HepG2 (cell line): ENCODE measurements at regions not wholly inside any gene's neighbourhood (a gene's known extent, or its start where the extent isn't known, plus 50 kb on each side); places are given as distances from the start of the nearest gene placed in this dataset.

Source experiments
- ATAC-seq: fragments of 200-7000 bp; cut with Tn5 transposase; 3 replicates; pipeline ENCODE4 v1.9.1; 2020; ENCODE audit warnings: mild to moderate bottlenecking, moderate library complexity
- BruUV-seq: library from RNA; stranded (reverse); fragments of 400-500 nt; replicated peaks from 2 replicates; lab custom pipeline; 2021; lab: Mats Ljungman, UMichigan
- CTCF ChIA-PET: fragments of 300-600 bp; formaldehyde crosslinking; extraction: SDS; loops from one replicate; lab custom pipeline; 2021; ENCODE audit warnings: low total read pairs, inconsistent platforms, low intra/inter-chr PET ratio; lab: Yijun Ruan, JAX
- POLR2A ChIA-PET: fragments of 350-600 bp; sonication (Branson Sonifier 250); formaldehyde crosslinking; loops from one replicate; lab custom pipeline; 2020; ENCODE audit warnings: antibody characterized with exemption, inconsistent platforms; lab: Yijun Ruan, JAX
- DNase-seq: peaks from one replicate; pipeline ENCODE4 v3.0.0-alpha.2; 2015; ENCODE audit warnings: low spot score
- FAIRE-seq: peaks from 3 replicates; lab custom pipeline; 2011; peaks lifted over from hg19 to GRCh38; lab: Jason Lieb, UNC
- H2AFZ ChIP-seq: one replicate; pipeline ENCODE4 v1.6.1; 2011; ENCODE audit warnings: low read length, inconsistent platforms
- H3K27ac ChIP-seq: fragments of 300-600 bp; 3 replicates; pipeline ENCODE4 v1.8.0; 2011; ENCODE audit warnings: mixed run types, mild to moderate bottlenecking, mixed read lengths, low read length, inconsistent platforms; ENCODE audit not compliant: insufficient read depth; ENCODE audit errors: extremely low read length
- H3K27me3 ChIP-seq, 2 experiments: fragments of 200-600 bp in 1 of 2; 2 replicates in 1 of 2; 3 replicates in 1 of 2; pipeline versions ENCODE4 v1.6.0 to v1.8.0; 2011; ENCODE audit warnings: low read length in 2 of 2, mild to moderate bottlenecking in 2 of 2, moderate library complexity in 2 of 2, inconsistent platforms in 1 of 2; ENCODE audit not compliant: insufficient read depth in 2 of 2, control insufficient read depth in 1 of 2
- H3K36me3 ChIP-seq, 2 experiments: fragments of 200-600 bp in 1 of 2; replicated peaks in 1 of 2; 2 replicates in 1 of 2; 3 replicates in 1 of 2; pipeline versions ENCODE4 v1.5.1 to v1.8.0; 2011; ENCODE audit warnings: low read length in 2 of 2, inconsistent platforms in 1 of 2; ENCODE audit not compliant: insufficient read depth in 2 of 2, control insufficient read depth in 1 of 2
- H3K4me1 ChIP-seq: 2 replicates; pipeline ENCODE4 v1.5.1; 2012; ENCODE audit warnings: low read length, inconsistent platforms; ENCODE audit not compliant: insufficient read depth
- H3K4me2 ChIP-seq: 2 replicates; pipeline ENCODE4 v1.6.0; 2011; ENCODE audit warnings: low read depth, low read length, inconsistent platforms
- H3K4me3 ChIP-seq, 3 experiments: fragments of 200-600 bp in 1 of 3; sonication (generic), shearing (Covaris generic) in 1 of 3; replicated peaks in 1 of 3; 2 replicates each; pipeline ENCODE4 v1.5.1; 2011 to 2016; ENCODE audit warnings: low read length in 3 of 3, inconsistent platforms in 2 of 3, low read depth in 2 of 3, mild to moderate bottlenecking in 2 of 3, control low read depth in 1 of 3, mixed read lengths in 1 of 3; ENCODE audit not compliant: insufficient read depth in 1 of 3
- H3K79me2 ChIP-seq: one replicate; pipeline ENCODE4 v1.6.1; 2011; ENCODE audit warnings: low read length, inconsistent platforms; ENCODE audit not compliant: insufficient read depth
- H3K9ac ChIP-seq: 2 replicates; pipeline ENCODE4 v1.6.0; 2011; ENCODE audit warnings: mild to moderate bottlenecking, low read depth, low read length, inconsistent platforms; ENCODE audit not compliant: insufficient read depth
- H3K9me3 ChIP-seq: 2 replicates; pipeline ENCODE4 v1.5.1; 2012; ENCODE audit warnings: mild to moderate bottlenecking, low read length
- H4K20me1 ChIP-seq: 2 replicates; pipeline ENCODE4 v1.6.0; 2011; ENCODE audit warnings: inconsistent platforms, mild to moderate bottlenecking, low read length, moderate library complexity; ENCODE audit not compliant: insufficient read depth
- GATAD1 ChIP-seq: IDR thresholded peaks from 2 replicates; pipeline ENCODE4 v1.6.1; 2016; ENCODE audit warnings: missing genetic modification reagents, missing compliant biosample characterization
- JUN ChIP-seq: sonication (generic); formaldehyde crosslinking; IDR thresholded peaks from 2 replicates; pipeline ENCODE4 v1.4.0; 2020; ENCODE audit warnings: mild to moderate bottlenecking, missing genetic modification reagents
- ZNF329 ChIP-seq: sonication (generic); formaldehyde crosslinking; IDR thresholded peaks from 2 replicates; pipeline ENCODE4 v1.9.0; 2021; ENCODE audit warnings: low read depth, mild to moderate bottlenecking, missing genetic modification reagents
- ZNF777 ChIP-seq: sonication (generic); formaldehyde crosslinking; IDR thresholded peaks from 2 replicates; pipeline ENCODE4 v1.4.0; 2020; ENCODE audit warnings: missing genetic modification reagents
- WGBS: methylation state at CpG from one replicate; pipeline ENCODE4 v1.1.6; 2017; ENCODE audit warnings: low lambda C conversion rate; 5-methylcytosine and 5-hydroxymethylcytosine counted together
- in situ Hi-C: cut with HindIII; loops from 2 replicates; pipeline ENCODE4 v1.10.0; 2017; ENCODE audit warnings: low pct_unique_long_range_greater_than_20kb; ENCODE audit not compliant: extremely low pct_ligation_motif_present
- intact Hi-C: fragments of 100-400 bp; cut with micrococcal nuclease; formaldehyde crosslinking; loops from one replicate; pipeline ENCODE4 v1.10.0; 2022; ENCODE audit not compliant: unreplicated experiment
- TF ChIP-seq, protein P1 (sequence below): sonication (generic); formaldehyde crosslinking; IDR thresholded peaks from 2 replicates; pipeline ENCODE4 v1.8.0; 2022; ENCODE audit warnings: low read depth, missing genetic modification reagents
- TF ChIP-seq, protein P2 (sequence below): sonication (generic); formaldehyde crosslinking; IDR thresholded peaks from 2 replicates; pipeline ENCODE4 v1.9.0; 2021; ENCODE audit warnings: missing genetic modification reagents, borderline replicate concordance
- TF ChIP-seq, protein P3 (sequence below): sonication (generic); formaldehyde crosslinking; IDR thresholded peaks from 2 replicates; pipeline ENCODE4 v1.4.0; 2020; ENCODE audit warnings: mild to moderate bottlenecking, missing genetic modification reagents
- TF ChIP-seq, protein P4 (sequence below): sonication (generic); formaldehyde crosslinking; IDR thresholded peaks from 2 replicates; pipeline ENCODE4 v1.5.0; 2020; ENCODE audit warnings: missing genetic modification reagents, mild to moderate bottlenecking, borderline replicate concordance

DNA sequence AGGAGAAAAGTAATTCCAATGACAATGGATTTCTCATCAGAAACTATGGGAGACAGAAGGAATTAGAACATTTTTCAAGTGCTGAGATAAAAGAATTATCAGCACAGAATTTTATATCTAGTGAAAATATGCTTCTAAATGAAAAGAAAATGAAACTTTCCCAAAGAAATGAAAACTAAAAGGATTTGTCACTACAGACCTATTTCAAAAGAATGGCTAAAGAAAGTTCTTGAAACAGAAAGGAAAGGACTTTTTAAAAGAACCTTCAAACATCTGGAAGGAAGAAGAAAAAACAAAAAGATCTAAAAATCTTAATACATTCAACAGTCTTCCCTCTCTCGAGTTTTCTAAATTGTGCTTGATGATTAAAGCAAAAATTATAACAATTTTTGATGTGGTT, 255.4 kb downstream of the FAM76B start:
- Histone ChIP-seq H3K4me2 (no peak overlapping the region), H3K27ac (no peak overlapping the region), H3K36me3 (no peaks in the 10 kb centered on the region), H4K20me1 (no peaks in the 10 kb centered on the region), H3K9ac (no peak overlapping the region), H3K79me2 (no peaks in the 10 kb centered on the region), H3K9me3 (no peaks in the 10 kb centered on the region), H2AFZ (no peak overlapping the region), H3K4me3 (no peak overlapping the region), H3K27me3 (no peaks in the 10 kb centered on the region), H3K4me1 (no peaks in the 10 kb centered on the region)
- no peak for TF ChIP-seq JUN
- TF ChIP-seq GATAD1 (CRISPR knock-in tag), result no peak
- TF ChIP-seq, protein P1, sequence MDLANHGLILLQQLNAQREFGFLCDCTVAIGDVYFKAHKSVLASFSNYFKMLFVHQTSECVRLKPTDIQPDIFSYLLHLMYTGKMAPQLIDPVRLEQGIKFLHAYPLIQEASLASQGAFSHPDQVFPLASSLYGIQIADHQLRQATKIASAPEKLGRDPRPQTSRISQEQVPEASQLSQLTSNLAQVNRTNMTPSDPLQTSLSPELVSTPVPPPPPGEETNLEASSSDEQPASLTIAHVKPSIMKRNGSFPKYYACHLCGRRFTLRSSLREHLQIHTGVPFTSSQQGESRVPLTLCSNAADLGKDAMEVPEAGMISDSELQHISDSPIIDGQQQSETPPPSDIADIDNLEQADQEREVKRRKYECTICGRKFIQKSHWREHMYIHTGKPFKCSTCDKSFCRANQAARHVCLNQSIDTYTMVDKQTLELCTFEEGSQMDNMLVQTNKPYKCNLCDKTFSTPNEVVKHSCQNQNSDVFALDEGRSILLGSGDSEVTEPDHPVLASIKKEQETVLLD, result no peak
- no peak for TF ChIP-seq ZNF777
- TF ChIP-seq, protein P2, sequence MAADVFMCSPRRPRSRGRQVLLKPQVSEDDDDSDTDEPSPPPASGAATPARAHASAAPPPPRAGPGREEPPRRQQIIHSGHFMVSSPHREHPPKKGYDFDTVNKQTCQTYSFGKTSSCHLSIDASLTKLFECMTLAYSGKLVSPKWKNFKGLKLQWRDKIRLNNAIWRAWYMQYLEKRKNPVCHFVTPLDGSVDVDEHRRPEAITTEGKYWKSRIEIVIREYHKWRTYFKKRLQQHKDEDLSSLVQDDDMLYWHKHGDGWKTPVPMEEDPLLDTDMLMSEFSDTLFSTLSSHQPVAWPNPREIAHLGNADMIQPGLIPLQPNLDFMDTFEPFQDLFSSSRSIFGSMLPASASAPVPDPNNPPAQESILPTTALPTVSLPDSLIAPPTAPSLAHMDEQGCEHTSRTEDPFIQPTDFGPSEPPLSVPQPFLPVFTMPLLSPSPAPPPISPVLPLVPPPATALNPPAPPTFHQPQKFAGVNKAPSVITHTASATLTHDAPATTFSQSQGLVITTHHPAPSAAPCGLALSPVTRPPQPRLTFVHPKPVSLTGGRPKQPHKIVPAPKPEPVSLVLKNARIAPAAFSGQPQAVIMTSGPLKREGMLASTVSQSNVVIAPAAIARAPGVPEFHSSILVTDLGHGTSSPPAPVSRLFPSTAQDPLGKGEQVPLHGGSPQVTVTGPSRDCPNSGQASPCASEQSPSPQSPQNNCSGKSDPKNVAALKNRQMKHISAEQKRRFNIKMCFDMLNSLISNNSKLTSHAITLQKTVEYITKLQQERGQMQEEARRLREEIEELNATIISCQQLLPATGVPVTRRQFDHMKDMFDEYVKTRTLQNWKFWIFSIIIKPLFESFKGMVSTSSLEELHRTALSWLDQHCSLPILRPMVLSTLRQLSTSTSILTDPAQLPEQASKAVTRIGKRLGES (CRISPR knock-in tag), result no peak
- TF ChIP-seq, protein P3, sequence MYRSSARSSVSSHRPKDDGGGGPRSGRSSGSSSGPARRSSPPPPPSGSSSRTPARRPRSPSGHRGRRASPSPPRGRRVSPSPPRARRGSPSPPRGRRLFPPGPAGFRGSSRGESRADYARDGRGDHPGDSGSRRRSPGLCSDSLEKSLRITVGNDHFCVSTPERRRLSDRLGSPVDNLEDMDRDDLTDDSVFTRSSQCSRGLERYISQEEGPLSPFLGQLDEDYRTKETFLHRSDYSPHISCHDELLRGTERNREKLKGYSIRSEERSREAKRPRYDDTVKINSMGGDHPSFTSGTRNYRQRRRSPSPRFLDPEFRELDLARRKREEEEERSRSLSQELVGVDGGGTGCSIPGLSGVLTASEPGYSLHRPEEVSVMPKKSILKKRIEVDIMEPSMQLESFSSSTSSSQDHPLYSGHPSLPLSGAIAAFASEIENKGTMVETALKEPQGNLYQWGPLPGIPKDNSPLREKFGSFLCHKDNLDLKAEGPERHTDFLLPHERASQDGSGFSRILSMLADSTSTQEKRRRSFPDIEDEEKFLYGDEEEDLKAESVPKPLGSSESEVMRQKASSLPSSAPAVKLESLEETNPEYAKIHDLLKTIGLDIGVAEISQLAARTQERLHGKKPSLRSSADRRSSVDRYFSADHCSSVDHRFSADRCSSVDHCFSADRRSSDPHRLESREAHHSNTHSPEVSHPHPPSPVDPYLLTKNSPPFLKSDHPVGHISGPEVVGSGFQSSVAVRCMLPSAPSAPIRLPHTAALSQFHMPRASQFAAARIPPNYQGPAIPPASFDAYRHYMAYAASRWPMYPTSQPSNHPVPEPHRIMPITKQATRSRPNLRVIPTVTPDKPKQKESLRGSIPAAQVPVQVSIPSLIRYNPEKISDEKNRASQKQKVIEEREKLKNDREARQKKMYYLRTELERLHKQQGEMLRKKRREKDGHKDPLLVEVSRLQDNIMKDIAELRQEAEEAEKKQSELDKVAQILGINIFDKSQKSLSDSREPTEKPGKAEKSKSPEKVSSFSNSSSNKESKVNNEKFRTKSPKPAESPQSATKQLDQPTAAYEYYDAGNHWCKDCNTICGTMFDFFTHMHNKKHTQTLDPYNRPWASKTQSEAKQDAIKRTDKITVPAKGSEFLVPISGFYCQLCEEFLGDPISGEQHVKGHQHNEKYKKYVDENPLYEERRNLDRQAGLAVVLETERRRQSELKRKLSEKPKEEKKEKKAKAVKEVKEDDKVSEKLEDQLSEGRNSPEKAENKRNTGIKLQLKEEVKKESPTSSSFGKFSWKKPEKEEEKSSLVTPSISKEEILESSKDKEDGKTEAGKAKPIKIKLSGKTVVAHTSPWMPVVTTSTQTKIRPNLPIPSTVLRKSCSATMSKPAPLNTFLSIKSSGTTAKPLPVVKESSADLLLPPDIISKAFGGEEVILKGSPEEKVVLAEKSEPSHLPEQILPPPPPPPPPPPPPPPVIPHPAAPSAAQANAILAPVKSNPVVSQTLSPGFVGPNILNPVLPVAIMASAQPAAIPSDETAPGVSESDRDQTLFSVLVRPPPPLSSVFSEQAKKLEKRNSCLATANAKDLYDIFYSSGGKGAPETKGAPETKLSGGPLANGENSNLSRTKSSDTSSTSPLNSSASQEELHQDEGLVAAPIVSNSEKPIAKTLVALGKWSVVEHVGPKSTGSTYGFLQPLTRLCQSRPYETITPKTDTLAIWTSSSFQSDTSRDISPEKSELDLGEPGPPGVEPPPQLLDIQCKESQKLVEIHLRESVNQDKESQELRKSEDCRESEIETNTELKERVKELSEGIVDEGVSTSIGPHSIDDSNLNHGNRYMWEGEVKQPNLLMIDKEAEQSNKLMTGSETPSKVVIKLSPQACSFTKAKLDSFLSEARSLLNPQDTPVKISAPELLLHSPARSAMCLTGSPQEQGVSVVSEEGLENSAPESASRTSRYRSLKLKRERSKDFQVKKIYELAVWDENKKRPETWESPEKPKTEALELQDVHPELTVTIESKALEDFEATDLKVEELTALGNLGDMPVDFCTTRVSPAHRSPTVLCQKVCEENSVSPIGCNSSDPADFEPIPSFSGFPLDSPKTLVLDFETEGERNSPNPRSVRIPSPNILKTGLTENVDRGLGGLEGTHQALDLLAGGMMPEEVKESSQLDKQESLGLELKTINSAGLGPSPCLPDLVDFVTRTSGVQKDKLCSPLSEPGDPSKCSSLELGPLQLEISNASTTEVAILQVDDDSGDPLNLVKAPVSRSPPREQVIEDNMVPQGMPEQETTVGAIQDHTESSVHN, result no peak
- TF ChIP-seq, protein P4, sequence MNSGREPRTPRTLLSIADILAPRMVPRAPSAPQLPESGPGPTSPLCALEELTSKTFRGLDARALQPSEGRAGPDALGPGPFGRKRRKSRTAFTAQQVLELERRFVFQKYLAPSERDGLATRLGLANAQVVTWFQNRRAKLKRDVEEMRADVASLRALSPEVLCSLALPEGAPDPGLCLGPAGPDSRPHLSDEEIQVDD (CRISPR knock-in tag), result no peak
- TF ChIP-seq ZNF329 (CRISPR knock-in tag), result no peak
- intact Hi-C loops (no loop called here), in situ Hi-C loops (no loop called here)
- ATAC-seq (no peak), DNase-seq (no peak), FAIRE-seq (no peak)
- POLR2A ChIA-PET, result no interaction called here
- no TSS peak for BruUV-seq
- 2% methylated on average over 1 of the region's 1 CpG for WGBS
- CTCF ChIA-PET, result no interaction called here
